K562 (cell line): ENCODE measurements at regions not wholly inside any gene's neighbourhood (a gene's known extent, or its start where the extent isn't known, plus 50 kb on each side); places are given as distances from the start of the nearest gene placed in this dataset.

Experiments used
- ATAC-seq: fragments of 200-7000 bp; cut with Tn5 transposase; 3 replicates; pipeline ENCODE4 v1.9.1; 2020; ENCODE audit warnings: moderate library complexity
- BruUV-seq: library from RNA; stranded (reverse); fragments of 400-500 nt; replicated peaks from 2 replicates; lab custom pipeline; 2021; lab: Mats Ljungman, UMichigan
- CTCF ChIA-PET: fragments of 300-600 bp; formaldehyde crosslinking; extraction: SDS; loops from one replicate; lab custom pipeline; 2021; ENCODE audit warnings: low intra/inter-chr PET ratio; lab: Yijun Ruan, JAX
- POLR2A ChIA-PET: fragments of 300-600, 350-650 bp; sonication (Branson Sonifier 250); formaldehyde crosslinking; extraction: SDS; loops from one replicate; lab custom pipeline; 2021; ENCODE audit warnings: antibody characterized with exemption, inconsistent platforms; lab: Yijun Ruan, JAX
- DNase-seq, 4 experiments: peaks; one replicate each; pipeline versions ENCODE4 v3.0.0 to v3.0.0-alpha.2; 2011 to 2018; ENCODE audit warnings: low spot score in 3 of 4, mixed read lengths in 3 of 4; ENCODE audit errors: extremely low read depth in 1 of 4
- FAIRE-seq: peaks from 2 replicates; lab custom pipeline; 2011; peaks lifted over from hg19 to GRCh38; lab: Jason Lieb, UNC
- H2AFZ ChIP-seq: 2 replicates; pipeline ENCODE4 v1.6.0; 2011; ENCODE audit warnings: low read depth, low read length, control low read depth, inconsistent platforms
- H3K27ac ChIP-seq: fragments of 200-600 bp; 3 replicates; pipeline ENCODE4 v1.8.0; 2011; ENCODE audit warnings: low read depth, mild to moderate bottlenecking, control low read depth, inconsistent platforms, low read length, moderate library complexity, mixed read lengths; ENCODE audit errors: extremely low read depth
- H3K27me3 ChIP-seq, 2 experiments: fragments of 300-600 bp in 1 of 2; 2 replicates in 1 of 2; 3 replicates in 1 of 2; pipeline versions ENCODE4 v1.6.0 to v1.8.0; 2011; ENCODE audit warnings: inconsistent platforms in 2 of 2, low read length in 2 of 2, mild to moderate bottlenecking in 1 of 2, mixed read lengths in 1 of 2, moderate library complexity in 1 of 2; ENCODE audit not compliant: control insufficient read depth in 2 of 2, insufficient read depth in 2 of 2
- H3K36me3 ChIP-seq: fragments of 300-600 bp; 3 replicates; pipeline ENCODE4 v1.8.0; 2011; ENCODE audit warnings: mild to moderate bottlenecking, low read length, inconsistent platforms; ENCODE audit not compliant: control insufficient read depth, insufficient read depth
- H3K4me1 ChIP-seq, 2 experiments: fragments of 200-600 bp in 1 of 2; replicated peaks in 1 of 2; 2 replicates in 1 of 2; 3 replicates in 1 of 2; pipeline versions ENCODE4 v1.5.1 to v1.8.0; 2011; ENCODE audit warnings: inconsistent platforms in 2 of 2, low read length in 2 of 2, mild to moderate bottlenecking in 1 of 2, mixed read lengths in 1 of 2, moderate library complexity in 1 of 2; ENCODE audit not compliant: control insufficient read depth in 2 of 2, insufficient read depth in 2 of 2
- H3K4me2 ChIP-seq: 2 replicates; pipeline ENCODE4 v1.6.1; 2011; ENCODE audit warnings: low read length, control low read depth, inconsistent platforms, mixed read lengths; ENCODE audit not compliant: insufficient read depth
- H3K4me3 ChIP-seq: fragments of 200-600 bp; sonication (generic), shearing (Covaris generic); 2 replicates; pipeline ENCODE4 v1.5.1; 2016; ENCODE audit warnings: control low read depth, inconsistent platforms
- H3K79me2 ChIP-seq: fragments of 200-600 bp; 3 replicates; pipeline ENCODE4 v1.8.0; 2011; ENCODE audit warnings: low read length, inconsistent platforms; ENCODE audit not compliant: control insufficient read depth, insufficient read depth
- H3K9ac ChIP-seq, 2 experiments: 2 replicates each; pipeline versions ENCODE4 v1.6.0 to v1.6.1; 2011; ENCODE audit warnings: low read depth in 2 of 2, low read length in 2 of 2, control low read depth in 1 of 2, inconsistent platforms in 1 of 2, mild to moderate bottlenecking in 1 of 2, mixed read lengths in 1 of 2; ENCODE audit not compliant: insufficient read depth in 1 of 2
- H3K9me1 ChIP-seq: one replicate; pipeline ENCODE4 v1.6.0; 2011; ENCODE audit warnings: inconsistent platforms, mild to moderate bottlenecking, low read length, moderate library complexity; ENCODE audit not compliant: control insufficient read depth, insufficient read depth
- H3K9me3 ChIP-seq: replicated peaks from 2 replicates; pipeline ENCODE4 v1.5.1; 2011; ENCODE audit warnings: low read depth, low read length, inconsistent platforms; ENCODE audit not compliant: control insufficient read depth, insufficient read depth
- H4K20me1 ChIP-seq: replicated peaks from 2 replicates; pipeline ENCODE4 v1.6.1; 2011; ENCODE audit warnings: low read length, inconsistent platforms, mixed read lengths; ENCODE audit not compliant: control insufficient read depth, insufficient read depth
- ARID1B ChIP-seq: fragments of 450-650 bp; IDR thresholded peaks from 2 replicates; pipeline ENCODE4 v1.6.1; 2016; ENCODE audit warnings: antibody characterized with exemption, mild to moderate bottlenecking, inconsistent platforms
- ASH1L ChIP-seq: fragments of 450-650 bp; IDR thresholded peaks from 2 replicates; pipeline ENCODE4 v1.6.1; 2018; ENCODE audit warnings: borderline replicate concordance, mild to moderate bottlenecking, low read depth; ENCODE audit not compliant: partially characterized antibody
- BCOR ChIP-seq: fragments of 450-650 bp; IDR thresholded peaks from 2 replicates; pipeline ENCODE4 v1.6.1; 2016
- CBFA2T3 ChIP-seq: fragments of 450-650 bp; IDR thresholded peaks from 2 replicates; pipeline ENCODE4 v1.6.1; 2017
- ETV6 ChIP-seq, 3 experiments: fragments of 150-350 bp in 1 of 3; sonication (generic) in 1 of 3; formaldehyde crosslinking in 1 of 3; IDR thresholded peaks; 2 replicates each; pipeline versions ENCODE4 v1.6.1 to v1.8.0; 2014 to 2022; ENCODE audit warnings: borderline replicate concordance in 2 of 3, low read depth in 2 of 3, antibody characterized with exemption in 1 of 3, low read length in 1 of 3, mild to moderate bottlenecking in 1 of 3, missing genetic modification reagents in 1 of 3
- HDAC1 ChIP-seq, 2 experiments: fragments of 450-650 bp; IDR thresholded peaks; 2 replicates each; pipeline ENCODE4 v1.6.1; 2016 to 2017; ENCODE audit warnings: inconsistent platforms in 1 of 2, mild to moderate bottlenecking in 1 of 2, moderate library complexity in 1 of 2
- LEF1 ChIP-seq: fragments of 450-650 bp; IDR thresholded peaks from 2 replicates; pipeline ENCODE4 v1.6.1; 2016; ENCODE audit warnings: mild to moderate bottlenecking
- MED1 ChIP-seq: sonication (generic); formaldehyde crosslinking; IDR thresholded peaks from 2 replicates; pipeline ENCODE4 v1.8.1; 2023; ENCODE audit warnings: missing genetic modification reagents, borderline replicate concordance
- NFIC ChIP-seq: fragments of 450-650 bp; IDR thresholded peaks from 2 replicates; pipeline ENCODE4 v1.6.1; 2017; ENCODE audit warnings: mild to moderate bottlenecking, inconsistent platforms
- POLR2G ChIP-seq: fragments of 200-400 bp; formaldehyde crosslinking; IDR thresholded peaks from 2 replicates; pipeline ENCODE4 v1.6.1; 2017; ENCODE audit warnings: low read depth, mild to moderate bottlenecking, antibody characterized with exemption, low read length, moderate library complexity
- RCOR1 ChIP-seq, 2 experiments: IDR thresholded peaks; 2 replicates each; pipeline ENCODE4 v1.6.1; 2012; ENCODE audit warnings: low read depth in 2 of 2, low read length in 2 of 2, borderline replicate concordance in 1 of 2, improper control_type of control experiment in 1 of 2
- SMAD4 ChIP-seq: fragments of 250-450 bp; sonication (Bioruptor Pico); conservative IDR thresholded peaks from 2 replicates; pipeline ENCODE4 v1.8.0; 2021; ENCODE audit warnings: inconsistent platforms, mild to moderate bottlenecking, moderate library complexity
- SRF ChIP-seq, 2 experiments: fragments of 250-450, 450-650 bp in 1 of 2; sonication (Bioruptor Pico) in 1 of 2; sonication (generic) in 1 of 2; formaldehyde crosslinking; IDR thresholded peaks; 2 replicates each; pipeline versions ENCODE4 v1.5.0 to v1.5.1; 2020 to 2022; ENCODE audit warnings: mild to moderate bottlenecking in 1 of 2, missing genetic modification reagents in 1 of 2
- ZBTB26 ChIP-seq: fragments of 450-650 bp; formaldehyde crosslinking; IDR thresholded peaks from 2 replicates; pipeline ENCODE4 v1.4.0; 2022; ENCODE audit warnings: missing genetic modification characterization
- ZFPM2 ChIP-seq: fragments of 250-450 bp; sonication (Bioruptor Pico); IDR thresholded peaks from 2 replicates; pipeline ENCODE4 v1.5.1; 2022; ENCODE audit warnings: mild to moderate bottlenecking
- in situ Hi-C: fragments of 300-500 bp; cut with MboI; formaldehyde crosslinking; loops from 4 replicates; pipeline ENCODE4 v1.15.0; 2018; ENCODE audit warnings: inconsistent platforms, mixed read lengths
- intact Hi-C: fragments of 100-400 bp; cut with micrococcal nuclease; formaldehyde crosslinking; loops from 2 replicates; pipeline ENCODE4 v1.14.2; 2022
- TF ChIP-seq, protein P1 (sequence below): sonication (generic); formaldehyde crosslinking; IDR thresholded peaks from 2 replicates; pipeline ENCODE4 v1.8.0; 2022; ENCODE audit warnings: mild to moderate bottlenecking, missing genetic modification reagents

DNA sequence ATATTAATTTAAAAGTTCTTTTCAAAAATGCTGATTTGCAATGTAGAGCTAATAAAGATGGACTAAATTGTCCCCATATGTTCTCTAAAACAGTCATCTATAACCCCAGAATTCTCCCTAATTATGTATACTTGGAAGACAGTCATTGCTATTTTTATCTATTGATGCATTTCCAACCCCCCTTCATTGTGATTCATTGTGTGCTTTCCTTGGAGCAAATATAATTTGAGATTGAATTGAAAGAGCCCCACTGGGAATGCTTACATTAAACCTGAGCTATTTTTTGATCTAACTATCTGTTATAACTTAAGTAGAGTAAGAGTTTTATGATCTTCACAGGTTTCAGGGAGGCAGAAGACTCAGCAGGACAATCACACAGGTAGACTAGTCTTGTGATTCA is 73.7 kb upstream of the PTCHD4 start:
- ATAC-seq (no peak), FAIRE-seq (no peak), DNase-seq (no peak)
- TF ChIP-seq ZFPM2 (CRISPR knock-in tag) (no peak), ZBTB26 (CRISPR knock-in tag) (no peak), RCOR1 (IDR thresholded peaks at IDR 0.05; ENCODE audit: borderline replicate concordance in 1 of 2, low read depth in 2 of 2, low read length in 2 of 2) (no peak), SRF (CRISPR knock-in tag; IDR thresholded peaks at IDR 0.05) (no peak), ASH1L (no peak), NFIC (no peak), HDAC1 (IDR thresholded peaks at IDR 0.05) (no peak), BCOR (no peak), LEF1 (no peak), POLR2G (no peak), ARID1B (no peak), CBFA2T3 (no peak), SMAD4 (CRISPR knock-in tag) (no peak), ETV6 (IDR thresholded peaks at IDR 0.05; ENCODE audit: borderline replicate concordance in 1 of 2, low read depth in 2 of 2, low read length in 1 of 2) (no peak), ETV6 (CRISPR knock-in tag; IDR thresholded peaks at IDR 0.05; ENCODE audit: borderline replicate concordance) (no peak), MED1 (CRISPR knock-in tag) (no peak)
- TF ChIP-seq, protein P1, sequence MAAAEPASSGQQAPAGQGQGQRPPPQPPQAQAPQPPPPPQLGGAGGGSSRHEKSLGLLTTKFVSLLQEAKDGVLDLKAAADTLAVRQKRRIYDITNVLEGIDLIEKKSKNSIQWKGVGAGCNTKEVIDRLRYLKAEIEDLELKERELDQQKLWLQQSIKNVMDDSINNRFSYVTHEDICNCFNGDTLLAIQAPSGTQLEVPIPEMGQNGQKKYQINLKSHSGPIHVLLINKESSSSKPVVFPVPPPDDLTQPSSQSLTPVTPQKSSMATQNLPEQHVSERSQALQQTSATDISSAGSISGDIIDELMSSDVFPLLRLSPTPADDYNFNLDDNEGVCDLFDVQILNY (CRISPR knock-in tag), result no peak
- BruUV-seq, result no TSS peak
- no peak overlapping the region for H3K27ac ChIP-seq
- H3K4me2 ChIP-seq, result no peak overlapping the region
- H3K27me3 ChIP-seq, result no peaks in the 10 kb centered on the region
- H2AFZ ChIP-seq, result no peak overlapping the region
- no peaks in the 10 kb centered on the region for H3K4me1 ChIP-seq
- CTCF ChIA-PET, result no interaction called here
- no peak overlapping the region for H3K9ac ChIP-seq
- POLR2A ChIA-PET, result no interaction called here
- H4K20me1 ChIP-seq, result no peaks in the 10 kb centered on the region
- in situ Hi-C loops, result no loop called here
- H3K79me2 ChIP-seq, result no peaks in the 10 kb centered on the region
- intact Hi-C loops, result no loop called here
- no peaks in the 10 kb centered on the region for H3K36me3 ChIP-seq
- H3K4me3 ChIP-seq, result no peak overlapping the region
- H3K9me1 ChIP-seq, result no peaks in the 10 kb centered on the region
- no peaks in the 10 kb centered on the region; the same call in 1 of the 2 replicates for H3K9me3 ChIP-seq
